ENCODE measurements at regions not wholly inside any gene's neighbourhood (a gene's known extent, or its start where the extent isn't known, plus 50 kb on each side); places are given as distances from the start of the nearest gene placed in this dataset.

DNA sequence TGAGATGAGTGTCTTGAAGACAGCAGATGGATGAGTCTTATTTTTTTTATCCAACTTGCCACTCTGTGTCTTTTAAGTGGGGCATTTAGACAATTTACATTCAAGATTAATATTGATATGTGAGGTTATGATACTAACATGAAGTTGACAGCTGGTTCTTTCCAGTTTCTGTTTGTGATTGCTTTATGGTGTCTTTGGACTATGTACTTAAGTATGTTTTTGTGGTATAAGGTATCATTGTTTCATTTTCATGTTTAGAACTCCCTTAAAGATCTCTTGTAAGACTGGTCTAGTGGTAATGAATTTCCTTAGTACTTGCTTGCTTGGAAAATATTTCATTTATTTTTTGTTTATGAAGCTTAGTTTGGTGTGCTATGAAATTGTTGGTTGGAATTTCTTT, 550.3 kb upstream of the NOVA1 start:
- TF ChIP-seq POLR2AphosphoS5 (IDR thresholded peaks at IDR 0.05) = no peak
- TF ChIP-seq, protein P1, sequence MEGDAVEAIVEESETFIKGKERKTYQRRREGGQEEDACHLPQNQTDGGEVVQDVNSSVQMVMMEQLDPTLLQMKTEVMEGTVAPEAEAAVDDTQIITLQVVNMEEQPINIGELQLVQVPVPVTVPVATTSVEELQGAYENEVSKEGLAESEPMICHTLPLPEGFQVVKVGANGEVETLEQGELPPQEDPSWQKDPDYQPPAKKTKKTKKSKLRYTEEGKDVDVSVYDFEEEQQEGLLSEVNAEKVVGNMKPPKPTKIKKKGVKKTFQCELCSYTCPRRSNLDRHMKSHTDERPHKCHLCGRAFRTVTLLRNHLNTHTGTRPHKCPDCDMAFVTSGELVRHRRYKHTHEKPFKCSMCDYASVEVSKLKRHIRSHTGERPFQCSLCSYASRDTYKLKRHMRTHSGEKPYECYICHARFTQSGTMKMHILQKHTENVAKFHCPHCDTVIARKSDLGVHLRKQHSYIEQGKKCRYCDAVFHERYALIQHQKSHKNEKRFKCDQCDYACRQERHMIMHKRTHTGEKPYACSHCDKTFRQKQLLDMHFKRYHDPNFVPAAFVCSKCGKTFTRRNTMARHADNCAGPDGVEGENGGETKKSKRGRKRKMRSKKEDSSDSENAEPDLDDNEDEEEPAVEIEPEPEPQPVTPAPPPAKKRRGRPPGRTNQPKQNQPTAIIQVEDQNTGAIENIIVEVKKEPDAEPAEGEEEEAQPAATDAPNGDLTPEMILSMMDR (IDR thresholded peaks at IDR 0.05) = no peak

Measured in gastroesophageal sphincter (tissue), 3 donors.